ENCODE measurements at regions not wholly inside any gene's neighbourhood (a gene's known extent, or its start where the extent isn't known, plus 50 kb on each side); places are given as distances from the start of the nearest gene placed in this dataset.

DNA sequence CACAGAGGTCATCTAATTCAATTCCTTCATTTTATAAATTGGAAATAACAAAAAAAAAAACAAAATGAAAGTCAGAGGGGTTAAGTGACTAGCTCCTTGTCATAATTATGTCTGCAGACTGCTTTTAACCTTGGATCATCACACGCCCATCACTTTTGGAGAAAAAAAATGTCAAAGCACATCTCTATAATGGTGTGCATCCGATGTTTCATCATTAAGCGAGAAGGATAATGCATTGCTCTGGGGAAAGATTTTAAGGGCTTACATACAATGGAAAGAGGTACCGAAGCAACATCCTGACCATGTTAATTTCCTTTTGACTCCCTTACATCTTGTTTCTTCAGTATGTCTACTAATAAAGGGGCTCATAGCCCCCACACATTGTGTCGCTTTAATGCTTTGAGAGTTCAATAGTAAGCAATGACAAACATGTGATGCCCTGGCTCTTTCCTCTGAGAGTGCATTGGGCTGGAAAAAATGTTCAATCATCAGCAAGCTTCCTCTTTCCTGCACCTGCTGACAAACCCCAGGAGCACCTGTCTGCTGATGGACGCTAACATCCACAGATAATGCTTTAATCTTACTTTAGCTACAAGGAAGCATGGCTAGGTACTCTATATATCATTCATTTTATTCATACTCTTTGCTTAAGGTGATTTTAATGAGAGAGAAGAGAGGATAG is 242.2 kb downstream of the SMARCA2 start:
- no peak for DNase-seq
- H3K27me3 ChIP-seq, result no peaks in the 10 kb centered on the region
- TF ChIP-seq, protein P1, sequence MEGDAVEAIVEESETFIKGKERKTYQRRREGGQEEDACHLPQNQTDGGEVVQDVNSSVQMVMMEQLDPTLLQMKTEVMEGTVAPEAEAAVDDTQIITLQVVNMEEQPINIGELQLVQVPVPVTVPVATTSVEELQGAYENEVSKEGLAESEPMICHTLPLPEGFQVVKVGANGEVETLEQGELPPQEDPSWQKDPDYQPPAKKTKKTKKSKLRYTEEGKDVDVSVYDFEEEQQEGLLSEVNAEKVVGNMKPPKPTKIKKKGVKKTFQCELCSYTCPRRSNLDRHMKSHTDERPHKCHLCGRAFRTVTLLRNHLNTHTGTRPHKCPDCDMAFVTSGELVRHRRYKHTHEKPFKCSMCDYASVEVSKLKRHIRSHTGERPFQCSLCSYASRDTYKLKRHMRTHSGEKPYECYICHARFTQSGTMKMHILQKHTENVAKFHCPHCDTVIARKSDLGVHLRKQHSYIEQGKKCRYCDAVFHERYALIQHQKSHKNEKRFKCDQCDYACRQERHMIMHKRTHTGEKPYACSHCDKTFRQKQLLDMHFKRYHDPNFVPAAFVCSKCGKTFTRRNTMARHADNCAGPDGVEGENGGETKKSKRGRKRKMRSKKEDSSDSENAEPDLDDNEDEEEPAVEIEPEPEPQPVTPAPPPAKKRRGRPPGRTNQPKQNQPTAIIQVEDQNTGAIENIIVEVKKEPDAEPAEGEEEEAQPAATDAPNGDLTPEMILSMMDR (IDR thresholded peaks at IDR 0.05), result no peak
- intact Hi-C loops (cut with DNase I), result no loop called here
- no peak overlapping the region for H3K9ac ChIP-seq (ENCODE audit: low read depth in 2 of 2, low read length in 2 of 2)
- no peak overlapping the region for H3K27ac ChIP-seq
- H3K4me3 ChIP-seq, result no peak overlapping the region
- no peaks in the 10 kb centered on the region for H3K9me3 ChIP-seq
- H3K4me1 ChIP-seq, result no peaks in the 10 kb centered on the region
- no peaks in the 10 kb centered on the region for H3K36me3 ChIP-seq

DNA sequence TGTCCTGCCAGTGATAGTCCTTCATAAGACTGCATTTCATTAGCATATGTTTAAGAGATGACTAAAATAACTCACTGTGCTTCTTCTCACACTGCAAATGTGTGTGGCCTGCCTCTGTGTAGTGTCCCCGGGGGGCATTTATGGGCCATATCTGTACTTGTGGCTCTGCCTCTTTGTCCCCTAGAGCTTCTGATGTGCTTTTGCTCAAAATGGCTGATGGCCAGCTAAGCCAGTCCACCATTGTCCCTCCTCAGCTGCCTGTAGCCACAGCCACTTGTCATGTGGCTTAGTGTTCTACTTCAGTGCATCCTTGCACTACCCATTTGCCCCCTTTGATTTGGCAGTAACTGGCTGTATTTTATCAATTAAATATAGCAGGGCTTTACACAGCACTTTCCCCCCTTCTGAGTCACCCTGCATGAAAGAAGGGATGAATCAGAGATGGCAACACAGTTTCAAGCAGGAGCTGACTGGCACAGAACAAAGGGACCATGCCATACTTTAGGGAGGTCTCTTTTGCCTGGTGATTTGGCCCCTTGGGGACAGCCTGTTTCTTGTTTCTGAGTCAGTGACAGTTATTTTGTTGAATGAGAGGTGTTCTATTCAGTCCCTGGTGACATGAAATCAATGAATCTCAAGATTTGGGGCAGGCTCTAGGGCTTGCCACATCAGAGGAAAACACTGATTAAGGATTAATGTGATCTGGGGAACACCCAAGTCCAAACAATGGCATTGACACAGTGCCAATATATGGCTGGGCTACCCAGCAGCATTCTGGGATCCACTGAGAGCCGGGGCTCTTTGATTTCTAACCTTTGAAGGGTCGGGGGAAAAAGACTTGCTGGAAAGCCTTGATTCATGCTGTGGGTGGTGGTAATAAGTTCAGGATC is 245.5 kb downstream of the SMARCA2 start:
- TF ChIP-seq, protein P1 (IDR thresholded peaks at IDR 0.05), result no peak
- Histone ChIP-seq H3K27ac (no peak overlapping the region), H3K9me3 (no peaks in the 10 kb centered on the region), H3K4me1 (no peaks in the 10 kb centered on the region), H3K4me3 (no peak overlapping the region), H3K9ac (ENCODE audit: low read depth in 2 of 2, low read length in 2 of 2) (no peak overlapping the region), H3K27me3 (no peaks in the 10 kb centered on the region), H3K36me3 (no peaks in the 10 kb centered on the region)
- no peak for DNase-seq
- intact Hi-C loops (cut with DNase I), result no loop called here

DNA sequence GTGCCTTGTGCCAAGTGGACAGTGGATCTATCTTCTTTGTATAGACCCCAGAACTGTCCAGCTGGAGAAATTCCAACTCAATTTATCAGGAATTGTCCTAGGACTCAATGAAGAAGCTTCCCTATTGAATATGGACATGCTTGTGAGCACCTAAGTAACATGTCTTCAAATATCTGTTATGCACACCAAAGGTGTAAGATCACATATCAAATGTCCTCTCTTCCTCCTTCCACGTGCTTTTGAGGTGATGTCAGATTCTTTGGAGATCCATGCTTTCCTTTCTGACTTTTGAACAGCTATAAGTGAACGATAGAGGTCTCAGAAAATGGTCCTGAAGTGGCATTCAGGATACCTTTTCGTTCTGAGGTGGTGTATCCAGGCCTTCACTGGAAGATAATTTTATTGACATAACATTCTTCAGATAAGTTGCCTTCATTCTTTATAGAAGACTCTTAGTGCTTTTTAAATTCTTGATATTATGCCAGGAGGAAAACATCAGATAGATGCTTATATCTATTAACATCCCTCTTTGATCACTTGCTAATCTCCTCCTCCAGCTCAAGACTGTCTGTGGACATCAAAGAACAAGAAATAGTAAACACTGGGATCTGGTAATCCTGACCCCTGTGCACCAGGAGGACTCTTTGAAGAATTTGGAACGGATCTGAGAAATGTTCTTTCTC is 246.4 kb downstream of the SMARCA2 start:
- TF ChIP-seq, protein P1 (IDR thresholded peaks at IDR 0.05), result no peak
- intact Hi-C loops (cut with DNase I), result no loop called here
- H3K27ac ChIP-seq, result no peak overlapping the region

DNA sequence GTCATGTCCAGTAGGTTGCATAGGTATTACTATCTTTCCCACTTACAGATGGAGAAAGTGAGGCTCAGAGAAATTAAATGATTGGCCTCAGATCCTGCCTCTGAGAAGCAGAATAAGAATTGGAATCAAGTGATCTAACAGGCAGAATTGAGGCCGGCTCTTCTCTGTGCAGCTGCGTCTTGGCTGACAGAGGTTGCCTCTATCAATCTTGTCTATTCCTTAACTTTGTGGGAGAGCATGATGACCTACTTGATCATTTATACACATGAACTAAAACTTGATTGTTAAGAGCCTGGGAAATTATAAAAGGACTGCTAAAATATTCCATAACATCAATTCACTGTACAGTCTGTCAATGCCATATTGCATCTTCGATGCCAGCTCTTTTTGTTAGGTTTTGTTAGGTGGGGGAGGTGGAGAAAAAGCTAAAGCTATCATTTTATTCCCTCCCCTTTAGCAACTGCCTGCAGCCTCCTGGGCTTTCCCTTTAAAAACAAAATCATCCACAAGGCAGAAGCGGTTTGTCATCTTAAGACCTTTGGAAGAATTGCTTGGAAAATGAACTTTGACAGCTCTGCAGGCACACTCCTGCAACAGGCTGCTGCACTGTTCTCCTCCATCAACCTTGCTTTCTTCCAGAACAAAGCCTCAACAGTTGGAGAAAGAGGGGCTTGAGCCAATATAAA is 247.4 kb downstream of the SMARCA2 start:
- Histone ChIP-seq H3K27me3 (no peaks in the 10 kb centered on the region), H3K9me3 (no peaks in the 10 kb centered on the region), H3K36me3 (no peaks in the 10 kb centered on the region), H3K27ac (no peak overlapping the region), H3K4me1 (no peaks in the 10 kb centered on the region), H3K4me3 (no peak overlapping the region), H3K9ac (ENCODE audit: low read depth in 2 of 2, low read length in 2 of 2) (no peak overlapping the region)
- intact Hi-C loops (cut with DNase I), result no loop called here
- no peak for DNase-seq
- TF ChIP-seq, protein P1 (IDR thresholded peaks at IDR 0.05), result no peak

More for the DNA sequence above, 246.4 kb downstream of the SMARCA2 start:
- Histone ChIP-seq H3K36me3 (no peaks in the 10 kb centered on the region), H3K9ac (ENCODE audit: low read depth in 2 of 2, low read length in 2 of 2) (no peak overlapping the region), H3K4me1 (no peaks in the 10 kb centered on the region), H3K9me3 (no peaks in the 10 kb centered on the region), H3K4me3 (no peak overlapping the region), H3K27me3 (no peaks in the 10 kb centered on the region)
- DNase-seq, result no peak

DNA sequence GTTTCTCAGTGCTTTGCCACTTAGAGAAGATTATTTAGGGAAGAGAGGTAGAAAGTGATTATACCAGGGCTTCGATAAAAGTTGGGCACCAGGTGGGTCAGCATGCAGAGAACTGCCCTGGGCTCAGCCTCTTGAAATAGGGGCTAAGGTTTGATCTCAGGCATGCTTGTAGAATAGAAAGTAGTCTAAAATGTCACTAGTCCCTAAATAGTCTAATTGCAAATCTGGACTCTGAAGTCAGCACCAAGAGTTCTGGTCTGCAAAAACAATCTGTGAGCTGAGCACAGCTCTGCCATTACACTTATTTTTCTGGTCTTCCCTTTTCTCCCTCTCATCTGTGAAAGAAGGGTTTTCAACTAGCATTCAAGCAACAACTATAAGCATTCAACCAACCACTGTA is 248.0 kb downstream of the SMARCA2 start:
- Histone ChIP-seq H3K27me3 (no peaks in the 10 kb centered on the region), H3K36me3 (no peaks in the 10 kb centered on the region), H3K4me1 (no peaks in the 10 kb centered on the region), H3K9me3 (no peaks in the 10 kb centered on the region), H3K27ac (no peak overlapping the region), H3K4me3 (no peak overlapping the region), H3K9ac (ENCODE audit: low read depth in 2 of 2, low read length in 2 of 2) (no peak overlapping the region)
- TF ChIP-seq, protein P1 (IDR thresholded peaks at IDR 0.05), result no peak
- no peak for DNase-seq
- intact Hi-C loops (cut with DNase I), result no loop called here

All from colonic mucosa (tissue), 4 donors.